ENCODE measurements at regions not wholly inside any gene's neighbourhood (a gene's known extent, or its start where the extent isn't known, plus 50 kb on each side); places are given as distances from the start of the nearest gene placed in this dataset.

DNA sequence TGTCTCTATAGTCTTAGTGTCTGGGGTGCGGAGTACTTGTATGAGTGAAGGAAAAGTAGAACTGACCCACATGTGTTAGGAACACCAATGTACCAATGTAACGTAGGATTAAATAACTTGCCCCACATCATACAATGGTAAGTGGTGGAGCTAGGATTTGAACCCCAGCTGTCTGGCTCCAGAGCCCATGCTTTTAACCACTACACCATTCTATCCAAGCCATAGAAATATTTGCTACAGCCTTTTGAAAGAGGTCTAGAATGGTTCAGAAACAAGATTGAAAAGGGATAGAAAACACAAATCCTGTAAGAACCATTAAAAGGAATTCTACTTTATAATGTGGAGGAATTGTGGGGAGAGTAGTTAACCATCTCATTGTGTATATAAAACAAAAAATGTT lies 169.9 kb upstream of the ATP6AP2 start:
- TF ChIP-seq POLR2A (IDR thresholded peaks at IDR 0.05; ENCODE audit: low read length), result no peak
- TF ChIP-seq EP300 (IDR thresholded peaks at IDR 0.05), result no peak
- TF ChIP-seq HEYL (CRISPR knock-in tag; IDR thresholded peaks at IDR 0.05), result no peak
- no peak for TF ChIP-seq MAFK (IDR thresholded peaks at IDR 0.05; ENCODE audit: partially characterized antibody)
- no peak for TF ChIP-seq TP53 (CRISPR knock-in tag; IDR thresholded peaks at IDR 0.05)
- TF ChIP-seq, protein P1, sequence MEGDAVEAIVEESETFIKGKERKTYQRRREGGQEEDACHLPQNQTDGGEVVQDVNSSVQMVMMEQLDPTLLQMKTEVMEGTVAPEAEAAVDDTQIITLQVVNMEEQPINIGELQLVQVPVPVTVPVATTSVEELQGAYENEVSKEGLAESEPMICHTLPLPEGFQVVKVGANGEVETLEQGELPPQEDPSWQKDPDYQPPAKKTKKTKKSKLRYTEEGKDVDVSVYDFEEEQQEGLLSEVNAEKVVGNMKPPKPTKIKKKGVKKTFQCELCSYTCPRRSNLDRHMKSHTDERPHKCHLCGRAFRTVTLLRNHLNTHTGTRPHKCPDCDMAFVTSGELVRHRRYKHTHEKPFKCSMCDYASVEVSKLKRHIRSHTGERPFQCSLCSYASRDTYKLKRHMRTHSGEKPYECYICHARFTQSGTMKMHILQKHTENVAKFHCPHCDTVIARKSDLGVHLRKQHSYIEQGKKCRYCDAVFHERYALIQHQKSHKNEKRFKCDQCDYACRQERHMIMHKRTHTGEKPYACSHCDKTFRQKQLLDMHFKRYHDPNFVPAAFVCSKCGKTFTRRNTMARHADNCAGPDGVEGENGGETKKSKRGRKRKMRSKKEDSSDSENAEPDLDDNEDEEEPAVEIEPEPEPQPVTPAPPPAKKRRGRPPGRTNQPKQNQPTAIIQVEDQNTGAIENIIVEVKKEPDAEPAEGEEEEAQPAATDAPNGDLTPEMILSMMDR (IDR thresholded peaks at IDR 0.05), result no peak
- TF ChIP-seq ZFP36 (IDR thresholded peaks at IDR 0.05; ENCODE audit: borderline replicate concordance, partially characterized antibody), result no peak
- TF ChIP-seq CEBPB (IDR thresholded peaks at IDR 0.05), result no peak
- TF ChIP-seq RFX5 (IDR thresholded peaks at IDR 0.05), result no peak
